Neural cell (in vitro differentiated cells): ENCODE measurements at regions not wholly inside any gene's neighbourhood (a gene's known extent, or its start where the extent isn't known, plus 50 kb on each side); places are given as distances from the start of the nearest gene placed in this dataset.
"Not testable (repeated sequence)": the region's sequence is repeated elsewhere in the genome, so short reads cannot be mapped to it uniquely, and the experiment has no call there.

ENCODE experiments used
- CTCF ChIP-seq: fragments of 450-650 bp; IDR thresholded peaks from 2 replicates; pipeline ENCODE4 v1.5.1; 2014; ENCODE audit warnings: antibody characterized with exemption, mild to moderate bottlenecking, moderate library complexity; ENCODE audit not compliant: poor library complexity, severe bottlenecking
- EP300 ChIP-seq: fragments of 450-650 bp; conservative IDR thresholded peaks from 2 replicates; pipeline ENCODE4 v1.6.1; 2014; ENCODE audit warnings: antibody characterized with exemption, mild to moderate bottlenecking, moderate library complexity; ENCODE audit not compliant: poor library complexity, severe bottlenecking
- EZH2 ChIP-seq: fragments of 200-600, 300-800 bp; shearing (Covaris generic), sonication (generic); IDR thresholded peaks from 2 replicates; pipeline ENCODE4 v1.6.1; 2014; ENCODE audit warnings: antibody characterized with exemption, low read length, borderline replicate concordance, mild to moderate bottlenecking; ENCODE audit not compliant: insufficient read depth, poor library complexity, severe bottlenecking
- MXI1 ChIP-seq: fragments of 450-650 bp; conservative IDR thresholded peaks from 2 replicates; pipeline ENCODE4 v1.6.1; 2014; ENCODE audit warnings: antibody characterized with exemption, mild to moderate bottlenecking; ENCODE audit not compliant: poor library complexity, severe bottlenecking
- POLR2AphosphoS5 ChIP-seq: IDR thresholded peaks from 2 replicates; pipeline ENCODE4 v1.6.1; 2012
- RAD21 ChIP-seq: fragments of 450-650 bp; conservative IDR thresholded peaks from 2 replicates; pipeline ENCODE4 v1.6.1; 2014; ENCODE audit warnings: antibody characterized with exemption, mild to moderate bottlenecking, moderate library complexity
- REST ChIP-seq: IDR thresholded peaks from 2 replicates; pipeline ENCODE4 v1.6.1; 2012; ENCODE audit warnings: borderline replicate concordance
- SMC3 ChIP-seq: fragments of 450-650 bp; conservative IDR thresholded peaks from 2 replicates; pipeline ENCODE4 v1.6.1; 2014; ENCODE audit warnings: antibody characterized with exemption, mild to moderate bottlenecking, moderate library complexity; ENCODE audit not compliant: poor library complexity
- TAF1 ChIP-seq: IDR thresholded peaks from 2 replicates; pipeline ENCODE4 v1.6.1; 2012; ENCODE audit warnings: low read depth

- TF ChIP-seq REST, CTCF, POLR2AphosphoS5, EZH2, SMC3, MXI1, EP300, TAF1, RAD21: not testable (repeated sequence)
Observed at GRCh38 chr11:67881836-67882235, 122.1 kb downstream of the UNC93B1 start.
